ENCODE measurements at regions not wholly inside any gene's neighbourhood (a gene's known extent, or its start where the extent isn't known, plus 50 kb on each side); places are given as distances from the start of the nearest gene placed in this dataset.

DNA sequence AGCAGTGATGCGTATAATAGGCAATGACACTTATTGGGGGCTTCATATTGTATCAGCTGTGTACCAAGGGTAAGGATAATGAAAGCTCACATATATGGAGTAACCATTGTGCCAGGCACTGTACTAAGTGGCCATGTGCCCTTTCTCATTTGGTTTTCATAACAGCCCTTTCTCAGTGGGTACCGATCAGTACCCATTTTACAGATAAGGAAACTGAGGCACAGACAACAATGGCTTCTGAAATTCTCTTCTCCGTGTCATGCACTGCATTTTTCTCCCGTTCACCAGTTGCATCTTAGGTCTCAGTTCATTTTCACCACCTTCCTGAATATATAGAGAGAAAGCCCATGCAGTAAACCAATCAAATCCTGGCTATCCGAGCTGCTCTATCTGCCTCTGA lies 216.7 kb upstream of the RBFOX1 start:
- ATAC-seq = no peak
- Histone ChIP-seq H3K9me3 (ENCODE audit: low read length) (no peaks in the 10 kb centered on the region), H3K4me1 (ENCODE audit: insufficient read depth, low read length) (no peaks in the 10 kb centered on the region), H2AFZ (ENCODE audit: low read length) (no peak overlapping the region), H3K9me2 (replicated peaks; ENCODE audit: low read length) (no peaks in the 10 kb centered on the region), H3K27me3 (ENCODE audit: low read length) (no peaks in the 10 kb centered on the region), H3K79me2 (ENCODE audit: low read length) (no peaks in the 10 kb centered on the region), H3K27ac (ENCODE audit: low read length) (no peak overlapping the region), H3F3A (ENCODE audit: low read length, unreplicated experiment) (no peaks in the 10 kb centered on the region), H3K4me3 (ENCODE audit: low read length) (no peak overlapping the region), H3K36me3 (ENCODE audit: low read depth, low read length) (no peaks in the 10 kb centered on the region), H4K20me1 (ENCODE audit: low read length) (no peaks in the 10 kb centered on the region), H3K9ac (ENCODE audit: low read length) (no peak overlapping the region), H3K4me2 (ENCODE audit: low read length) (no peak overlapping the region)
- intact Hi-C loops (cut with micrococcal nuclease) = no loop called here
- CTCF ChIA-PET = no interaction called here
- POLR2A ChIA-PET (ENCODE audit: unreplicated experiment) = no interaction called here
- no TSS peak for BruUV-seq (replicated peaks)
- TF ChIP-seq EZH2 (IDR thresholded peaks at IDR 0.05; ENCODE audit: low read length, unreplicated experiment) (no peak), EZH2phosphoT487 (IDR thresholded peaks at IDR 0.05; ENCODE audit: borderline replicate concordance, low read length) (no peak)
- TF ChIP-seq, protein P1, sequence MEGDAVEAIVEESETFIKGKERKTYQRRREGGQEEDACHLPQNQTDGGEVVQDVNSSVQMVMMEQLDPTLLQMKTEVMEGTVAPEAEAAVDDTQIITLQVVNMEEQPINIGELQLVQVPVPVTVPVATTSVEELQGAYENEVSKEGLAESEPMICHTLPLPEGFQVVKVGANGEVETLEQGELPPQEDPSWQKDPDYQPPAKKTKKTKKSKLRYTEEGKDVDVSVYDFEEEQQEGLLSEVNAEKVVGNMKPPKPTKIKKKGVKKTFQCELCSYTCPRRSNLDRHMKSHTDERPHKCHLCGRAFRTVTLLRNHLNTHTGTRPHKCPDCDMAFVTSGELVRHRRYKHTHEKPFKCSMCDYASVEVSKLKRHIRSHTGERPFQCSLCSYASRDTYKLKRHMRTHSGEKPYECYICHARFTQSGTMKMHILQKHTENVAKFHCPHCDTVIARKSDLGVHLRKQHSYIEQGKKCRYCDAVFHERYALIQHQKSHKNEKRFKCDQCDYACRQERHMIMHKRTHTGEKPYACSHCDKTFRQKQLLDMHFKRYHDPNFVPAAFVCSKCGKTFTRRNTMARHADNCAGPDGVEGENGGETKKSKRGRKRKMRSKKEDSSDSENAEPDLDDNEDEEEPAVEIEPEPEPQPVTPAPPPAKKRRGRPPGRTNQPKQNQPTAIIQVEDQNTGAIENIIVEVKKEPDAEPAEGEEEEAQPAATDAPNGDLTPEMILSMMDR (conservative IDR thresholded peaks at IDR 0.05; ENCODE audit: low read depth, low read length) = no peak
- no peak for DNase-seq

DNA sequence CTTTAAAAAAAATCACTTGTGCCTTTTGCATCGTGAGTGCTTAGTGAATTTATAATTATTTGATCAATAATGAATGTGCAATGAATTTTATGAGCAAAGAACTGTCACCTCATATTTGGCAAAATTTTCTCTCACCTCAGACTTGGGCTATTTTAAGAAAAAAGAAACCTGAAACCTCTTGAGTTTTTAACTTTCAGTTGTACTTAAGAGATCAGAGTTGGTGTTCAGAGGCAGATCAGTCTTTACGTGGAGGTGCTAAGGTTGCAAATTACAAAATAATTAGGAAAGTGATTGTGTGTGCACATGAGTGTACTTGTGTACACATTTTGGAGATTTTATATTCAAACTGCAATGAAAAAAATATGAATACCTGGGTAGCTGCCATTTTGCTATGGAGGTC lies 218.7 kb upstream of the RBFOX1 start:
- no peaks in the 10 kb centered on the region for H4K20me1 ChIP-seq (ENCODE audit: low read length)
- H3K27me3 ChIP-seq (ENCODE audit: low read length) = no peaks in the 10 kb centered on the region
- ChIA-PET POLR2A (ENCODE audit: unreplicated experiment) (no interaction called here), CTCF (no interaction called here)
- intact Hi-C loops (cut with micrococcal nuclease) = no loop called here
- no peaks in the 10 kb centered on the region for H3K4me1 ChIP-seq (ENCODE audit: insufficient read depth, low read length)
- H2AFZ ChIP-seq (ENCODE audit: low read length) = no peak overlapping the region
- H3K36me3 ChIP-seq (ENCODE audit: low read depth, low read length) = no peaks in the 10 kb centered on the region
- H3K9ac ChIP-seq (ENCODE audit: low read length) = no peak overlapping the region
- H3K9me2 ChIP-seq (replicated peaks; ENCODE audit: low read length) = no peaks in the 10 kb centered on the region
- H3K79me2 ChIP-seq (ENCODE audit: low read length) = no peaks in the 10 kb centered on the region
- ATAC-seq = no peak
- no peak overlapping the region for H3K4me2 ChIP-seq (ENCODE audit: low read length)
- BruUV-seq (replicated peaks) = no TSS peak
- H3F3A ChIP-seq (ENCODE audit: low read length, unreplicated experiment) = no peaks in the 10 kb centered on the region
- H3K27ac ChIP-seq (ENCODE audit: low read length) = no peak overlapping the region
- DNase-seq = no peak
- H3K4me3 ChIP-seq (ENCODE audit: low read length) = no peak overlapping the region
- no peak for TF ChIP-seq EZH2 (IDR thresholded peaks at IDR 0.05; ENCODE audit: low read length, unreplicated experiment)
- TF ChIP-seq, protein P1 (conservative IDR thresholded peaks at IDR 0.05; ENCODE audit: low read depth, low read length) = no peak
- TF ChIP-seq EZH2phosphoT487 (IDR thresholded peaks at IDR 0.05; ENCODE audit: borderline replicate concordance, low read length) = no peak
- H3K9me3 ChIP-seq (ENCODE audit: low read length) = no peaks in the 10 kb centered on the region

DNA sequence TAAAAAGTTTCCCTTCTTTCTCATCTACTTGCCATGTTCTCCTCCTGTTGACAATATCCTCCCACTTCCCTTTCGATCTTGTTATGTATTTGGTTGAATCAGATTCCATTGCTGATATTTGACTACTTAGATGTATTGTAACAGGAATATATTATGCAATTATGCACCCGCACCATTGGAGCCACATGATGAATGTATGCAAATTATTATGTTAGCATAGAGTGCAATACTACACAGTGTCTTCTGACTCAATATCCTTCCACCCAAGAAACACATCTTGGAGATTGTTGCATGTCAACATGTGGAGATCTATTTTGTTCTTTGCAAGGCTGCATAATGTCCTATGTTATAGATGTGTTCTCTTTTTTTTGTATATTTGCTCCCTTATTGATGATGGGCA lies 219.2 kb upstream of the RBFOX1 start:
- DNase-seq (no peak), ATAC-seq (no peak)
- intact Hi-C loops (cut with micrococcal nuclease) = no loop called here
- Histone ChIP-seq H4K20me1 (ENCODE audit: low read length) (no peaks in the 10 kb centered on the region), H3K36me3 (ENCODE audit: low read depth, low read length) (no peaks in the 10 kb centered on the region), H3K9me3 (ENCODE audit: low read length) (no peaks in the 10 kb centered on the region), H3K9ac (ENCODE audit: low read length) (no peak overlapping the region), H3K9me2 (replicated peaks; ENCODE audit: low read length) (no peaks in the 10 kb centered on the region), H3K4me1 (ENCODE audit: insufficient read depth, low read length) (no peaks in the 10 kb centered on the region), H3K4me2 (ENCODE audit: low read length) (no peak overlapping the region), H3K27me3 (ENCODE audit: low read length) (no peaks in the 10 kb centered on the region), H3K27ac (ENCODE audit: low read length) (no peak overlapping the region), H3K79me2 (ENCODE audit: low read length) (no peaks in the 10 kb centered on the region), H2AFZ (ENCODE audit: low read length) (no peak overlapping the region), H3K4me3 (ENCODE audit: low read length) (no peak overlapping the region), H3F3A (ENCODE audit: low read length, unreplicated experiment) (no peaks in the 10 kb centered on the region)
- no peak for TF ChIP-seq EZH2 (IDR thresholded peaks at IDR 0.05; ENCODE audit: low read length, unreplicated experiment)
- TF ChIP-seq, protein P1 (conservative IDR thresholded peaks at IDR 0.05; ENCODE audit: low read depth, low read length) = no peak
- TF ChIP-seq EZH2phosphoT487 (IDR thresholded peaks at IDR 0.05; ENCODE audit: borderline replicate concordance, low read length) = no peak
- CTCF ChIA-PET = no interaction called here
- POLR2A ChIA-PET (ENCODE audit: unreplicated experiment) = no interaction called here
- no TSS peak for BruUV-seq (replicated peaks)
